ENCODE measurements at regions not wholly inside any gene's neighbourhood (a gene's known extent, or its start where the extent isn't known, plus 50 kb on each side); places are given as distances from the start of the nearest gene placed in this dataset.

- H3K4me3 Mint-ChIP-seq (ENCODE audit: unreplicated experiment): no peak overlapping the region
- Histone ChIP-seq H3K36me3 (ENCODE audit: control insufficient read depth, insufficient read depth, low read length) (no peaks in the 10 kb centered on the region), H3K9me3 (no peaks in the 10 kb centered on the region), H3K27me3 (replicated peaks; ENCODE audit: control insufficient read depth, insufficient read depth, low read length) (no peaks in the 10 kb centered on the region), H3K4me3 (ENCODE audit: low read depth, low read length) (no peak overlapping the region), H3K4me1 (no peaks in the 10 kb centered on the region)
- ChIA-PET CTCF (no interaction called here), POLR2A (no interaction called here)
- H3K9me3 Mint-ChIP-seq (ENCODE audit: unreplicated experiment): no peaks in the 10 kb centered on the region
- no peak for DNase-seq
- intact Hi-C loops (cut with micrococcal nuclease; ENCODE audit: unreplicated experiment): no loop called here
- no peak overlapping the region for H3K27ac Mint-ChIP-seq (ENCODE audit: unreplicated experiment)
- TF ChIP-seq CTCF (IDR thresholded peaks at IDR 0.05; ENCODE audit: insufficient read depth in 1 of 2, low read depth in 1 of 2, low read length in 1 of 2, severe bottlenecking in 1 of 2, unreplicated experiment in 1 of 2): no peak
- H3K36me3 Mint-ChIP-seq (ENCODE audit: insufficient read depth, unreplicated experiment): no peaks in the 10 kb centered on the region
- no peaks in the 10 kb centered on the region for H3K4me1 Mint-ChIP-seq (ENCODE audit: low read depth, unreplicated experiment)
- no peaks in the 10 kb centered on the region for H3K27me3 Mint-ChIP-seq (ENCODE audit: insufficient read depth, unreplicated experiment)
- no TSS peak for BruUV-seq (replicated peaks)
Measured at GRCh38 chr2:195150819-195151218, 506.2 kb upstream of the SLC39A10 start.

DNA sequence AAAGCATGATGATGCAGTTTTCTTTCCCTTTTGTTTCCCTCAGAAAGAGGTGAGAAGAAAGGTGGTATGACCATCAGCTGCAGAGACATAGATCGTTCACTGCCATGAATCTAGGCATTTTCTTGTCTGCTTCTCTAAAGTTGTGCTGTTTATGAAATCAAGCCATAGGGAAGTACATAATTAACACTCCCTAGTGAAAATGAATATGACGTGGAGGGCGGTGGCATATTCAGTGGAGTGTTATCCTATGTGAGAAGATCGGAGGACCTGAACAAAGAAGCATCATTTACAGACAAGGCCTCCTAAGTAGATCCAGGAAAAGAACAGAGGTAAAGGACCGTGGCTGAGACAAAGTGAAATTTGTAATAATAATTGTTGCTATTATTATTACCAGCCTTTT lies 509.0 kb upstream of the SLC39A10 start:
- Mint-ChIP-seq H3K27ac (ENCODE audit: unreplicated experiment) (no peak overlapping the region), H3K27me3 (ENCODE audit: insufficient read depth, unreplicated experiment) (no peaks in the 10 kb centered on the region), H3K4me1 (ENCODE audit: low read depth, unreplicated experiment) (no peaks in the 10 kb centered on the region), H3K4me3 (ENCODE audit: unreplicated experiment) (no peak overlapping the region), H3K9me3 (ENCODE audit: unreplicated experiment) (peaks cover 12% of the 10 kb centered on the region), H3K36me3 (ENCODE audit: insufficient read depth, unreplicated experiment) (no peaks in the 10 kb centered on the region)
- no peak for DNase-seq
- Histone ChIP-seq H3K27me3 (replicated peaks; ENCODE audit: control insufficient read depth, insufficient read depth, low read length) (no peaks in the 10 kb centered on the region), H3K9me3 (no peaks in the 10 kb centered on the region), H3K4me1 (no peaks in the 10 kb centered on the region), H3K4me3 (ENCODE audit: low read depth, low read length) (no peak overlapping the region), H3K36me3 (ENCODE audit: control insufficient read depth, insufficient read depth, low read length) (no peaks in the 10 kb centered on the region)
- ChIA-PET POLR2A (no interaction called here), CTCF (no interaction called here)
- intact Hi-C loops (cut with micrococcal nuclease; ENCODE audit: unreplicated experiment): no loop called here
- no peak for TF ChIP-seq CTCF (IDR thresholded peaks at IDR 0.05; ENCODE audit: insufficient read depth in 1 of 2, low read depth in 1 of 2, low read length in 1 of 2, severe bottlenecking in 1 of 2, unreplicated experiment in 1 of 2)
- BruUV-seq (replicated peaks): no TSS peak

DNA sequence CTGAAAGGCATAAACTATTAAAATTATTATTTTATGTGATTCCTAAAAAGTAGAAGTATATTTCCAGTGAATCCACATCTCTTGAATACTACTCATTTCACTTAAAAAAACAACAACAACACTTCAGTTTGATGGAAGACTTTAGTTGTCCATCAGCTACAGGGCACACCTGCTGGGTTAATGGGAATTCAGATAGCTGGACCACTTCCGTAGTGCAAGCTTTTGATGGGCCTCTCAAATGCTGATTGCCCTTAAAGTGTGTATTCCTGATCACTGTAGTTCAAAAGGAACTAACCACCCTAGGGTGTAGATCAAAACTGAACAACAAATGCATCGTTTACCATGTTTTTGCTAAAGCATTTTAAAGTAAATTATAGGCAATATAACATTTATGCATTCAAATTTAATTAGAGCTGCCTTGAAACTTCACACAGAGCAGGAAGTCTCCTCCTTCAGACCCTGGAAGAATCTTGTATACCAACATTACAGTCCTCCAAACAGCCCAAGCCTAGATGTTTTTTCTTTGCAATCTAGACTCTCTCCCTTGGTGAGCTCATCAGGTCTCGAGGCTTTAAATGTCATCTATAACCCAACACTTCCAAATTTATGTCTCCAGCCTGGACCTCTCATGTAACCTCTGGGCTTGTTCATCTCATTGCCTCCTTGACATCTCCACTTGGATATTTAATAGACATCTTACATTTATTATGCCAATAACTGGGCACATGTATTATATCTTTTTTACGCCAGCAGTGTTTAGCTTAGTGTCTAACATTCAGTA lies 510.1 kb upstream of the SLC39A10 start:
- Mint-ChIP-seq H3K36me3 (ENCODE audit: insufficient read depth, unreplicated experiment) (no peaks in the 10 kb centered on the region), H3K9me3 (ENCODE audit: unreplicated experiment) (peaks cover 12% of the 10 kb centered on the region), H3K4me1 (ENCODE audit: low read depth, unreplicated experiment) (no peaks in the 10 kb centered on the region), H3K27ac (ENCODE audit: unreplicated experiment) (no peak overlapping the region), H3K27me3 (ENCODE audit: insufficient read depth, unreplicated experiment) (no peaks in the 10 kb centered on the region), H3K4me3 (ENCODE audit: unreplicated experiment) (no peak overlapping the region)
- H3K27me3 ChIP-seq (replicated peaks; ENCODE audit: control insufficient read depth, insufficient read depth, low read length): no peaks in the 10 kb centered on the region
- TF ChIP-seq CTCF (IDR thresholded peaks at IDR 0.05; ENCODE audit: insufficient read depth in 1 of 2, low read depth in 1 of 2, low read length in 1 of 2, severe bottlenecking in 1 of 2, unreplicated experiment in 1 of 2): no peak
- H3K4me1 ChIP-seq: no peaks in the 10 kb centered on the region
- H3K4me3 ChIP-seq (ENCODE audit: low read depth, low read length): no peak overlapping the region
- ChIA-PET POLR2A (no interaction called here), CTCF (no interaction called here)
- DNase-seq: no peak
- intact Hi-C loops (cut with micrococcal nuclease; ENCODE audit: unreplicated experiment): no loop called here
- no peaks in the 10 kb centered on the region for H3K9me3 ChIP-seq
- BruUV-seq (replicated peaks): no TSS peak
- no peaks in the 10 kb centered on the region for H3K36me3 ChIP-seq (ENCODE audit: control insufficient read depth, insufficient read depth, low read length)
